ENCODE measurements at regions not wholly inside any gene's neighbourhood (a gene's known extent, or its start where the extent isn't known, plus 50 kb on each side); places are given as distances from the start of the nearest gene placed in this dataset.

DNA sequence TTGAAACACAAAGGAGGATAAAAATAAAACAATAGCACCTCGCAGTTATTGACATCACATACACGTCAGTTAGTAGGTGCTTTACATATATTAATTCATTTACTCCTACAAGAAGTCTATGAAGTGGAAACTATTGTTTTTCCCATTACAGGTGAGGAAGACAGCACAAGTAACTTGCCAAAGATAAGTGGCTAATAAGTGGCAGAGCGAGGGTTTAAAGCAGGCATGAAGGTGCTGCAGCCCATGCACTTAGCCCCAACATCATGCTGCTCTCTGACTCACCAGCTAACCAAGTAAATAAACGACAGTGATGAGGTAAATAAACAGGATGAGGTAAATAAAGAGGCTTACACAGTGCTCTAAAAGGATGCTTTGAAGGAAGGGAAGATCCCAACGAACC is 498.6 kb upstream of the ZEB2 start:
- in situ Hi-C loops (cut with MboI; ENCODE audit: low pct_unique_long_range_greater_than_20kb, low sequenced_read_pairs, unreplicated experiment): no loop called here
- TF ChIP-seq CTCF (IDR thresholded peaks at IDR 0.05; ENCODE audit: extremely low read depth, insufficient read depth, missing control alignments): no peak
- DNase-seq (ENCODE audit: low spot score): no peak

GRCh38 chr2:145017149-145017548 is 497.2 kb upstream of the ZEB2 start:
- TF ChIP-seq CTCF (IDR thresholded peaks at IDR 0.05; ENCODE audit: extremely low read depth, insufficient read depth, missing control alignments): no peak
- in situ Hi-C loops (cut with MboI; ENCODE audit: low pct_unique_long_range_greater_than_20kb, low sequenced_read_pairs, unreplicated experiment): no loop called here

GRCh38 chr2:145016711-145017110 is 496.8 kb upstream of the ZEB2 start:
- no peak for TF ChIP-seq CTCF (IDR thresholded peaks at IDR 0.05; ENCODE audit: extremely low read depth, insufficient read depth, missing control alignments)

More at GRCh38 chr2:145017149-145017548, 497.2 kb upstream of the ZEB2 start:
- DNase-seq (ENCODE audit: low spot score): no peak

GRCh38 chr2:145015561-145015960 is 495.6 kb upstream of the ZEB2 start:
- in situ Hi-C loops (cut with MboI; ENCODE audit: low pct_unique_long_range_greater_than_20kb, low sequenced_read_pairs, unreplicated experiment): no loop called here
- no peak for TF ChIP-seq CTCF (IDR thresholded peaks at IDR 0.05; ENCODE audit: extremely low read depth, insufficient read depth, missing control alignments)
- DNase-seq (ENCODE audit: low spot score): no peak

More at GRCh38 chr2:145016711-145017110, 496.8 kb upstream of the ZEB2 start:
- in situ Hi-C loops (cut with MboI; ENCODE audit: low pct_unique_long_range_greater_than_20kb, low sequenced_read_pairs, unreplicated experiment): no loop called here
- no peak for DNase-seq (ENCODE audit: low spot score)

DNA sequence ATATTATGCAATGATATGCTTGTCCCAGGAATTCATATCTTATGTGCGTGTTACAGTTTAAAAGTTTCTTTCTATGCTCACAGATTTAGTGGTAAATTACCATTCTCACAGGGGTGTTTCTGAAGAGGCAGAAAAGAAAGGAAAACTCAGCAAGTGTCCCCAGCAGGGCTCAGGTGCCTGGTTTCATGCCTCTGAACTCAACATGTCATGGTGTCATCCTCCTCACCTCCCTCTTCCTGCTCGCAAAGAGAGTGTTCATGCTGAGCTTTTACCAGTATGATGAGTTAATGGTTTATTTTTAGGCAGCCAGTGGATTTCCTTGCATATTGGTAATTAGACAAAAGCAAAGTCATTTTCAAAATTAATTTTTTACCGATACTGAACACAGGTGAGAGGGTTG is 492.9 kb upstream of the ZEB2 start:
- no peak for DNase-seq (ENCODE audit: low spot score)
- in situ Hi-C loops (cut with MboI; ENCODE audit: low pct_unique_long_range_greater_than_20kb, low sequenced_read_pairs, unreplicated experiment): no loop called here
- no peak for TF ChIP-seq CTCF (IDR thresholded peaks at IDR 0.05; ENCODE audit: extremely low read depth, insufficient read depth, missing control alignments)

GRCh38 chr2:145012214-145012670 is 492.3 kb upstream of the ZEB2 start:
- DNase-seq (ENCODE audit: low spot score): no peak
- TF ChIP-seq CTCF (IDR thresholded peaks at IDR 0.05; ENCODE audit: extremely low read depth, insufficient read depth, missing control alignments): no peak
- in situ Hi-C loops (cut with MboI; ENCODE audit: low pct_unique_long_range_greater_than_20kb, low sequenced_read_pairs, unreplicated experiment): no loop called here

DNA sequence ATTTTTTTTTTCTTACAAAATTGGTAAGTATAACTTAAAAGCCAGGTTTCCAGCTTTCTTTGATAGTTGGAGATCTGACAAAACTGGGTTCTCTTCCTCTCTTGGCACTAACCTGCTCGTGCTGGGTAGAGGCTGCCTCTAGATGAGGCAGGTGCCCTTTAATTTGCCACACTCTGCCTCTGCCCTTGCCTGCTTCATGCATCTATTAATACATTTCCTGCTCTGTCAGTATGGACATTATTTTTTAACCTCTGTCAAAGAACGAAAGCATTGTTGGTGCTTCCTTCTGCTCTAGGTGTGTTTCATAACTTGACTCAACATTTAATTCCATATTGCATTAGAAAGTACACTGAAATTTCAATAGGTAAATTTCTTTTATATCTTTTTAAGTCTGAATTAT is 490.7 kb upstream of the ZEB2 start:
- TF ChIP-seq CTCF (IDR thresholded peaks at IDR 0.05; ENCODE audit: extremely low read depth, insufficient read depth, missing control alignments): no peak
- in situ Hi-C loops (cut with MboI; ENCODE audit: low pct_unique_long_range_greater_than_20kb, low sequenced_read_pairs, unreplicated experiment): no loop called here
- DNase-seq (ENCODE audit: low spot score): no peak

Measured in GM13977 (cell line).